Hematopoietic multipotent progenitor cell treated with erythropoietin and hydrocortisone succinate and interleukin-3 and kit ligand, for 8 days (in vitro differentiated cells): ENCODE measurements at regions not wholly inside any gene's neighbourhood (a gene's known extent, or its start where the extent isn't known, plus 50 kb on each side); places are given as distances from the start of the nearest gene placed in this dataset.
"Not testable (repeated sequence)": the region's sequence is repeated elsewhere in the genome, so short reads cannot be mapped to it uniquely, and the experiment has no call there.

ENCODE experiments used
- DNase-seq: peaks from one replicate; pipeline ENCODE4 v3.0.0-alpha.2; 2015

DNA sequence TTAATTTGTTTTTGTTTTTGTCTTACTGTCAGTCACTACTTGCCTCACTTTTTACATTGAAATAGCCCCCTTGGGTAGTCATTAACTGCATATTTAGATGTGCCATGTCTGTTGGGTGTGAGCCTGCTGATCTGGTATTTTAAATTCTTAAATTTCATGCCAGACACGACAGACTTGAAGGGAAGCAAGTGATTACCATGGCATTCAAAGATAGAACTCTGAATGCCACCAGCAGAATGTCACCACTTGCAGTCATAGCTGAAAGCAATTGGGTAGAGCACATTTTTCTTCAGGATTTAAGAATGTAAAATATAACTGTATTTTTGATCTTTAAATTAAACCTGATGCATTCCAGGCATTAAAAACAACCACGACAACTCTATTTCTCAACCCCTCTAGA lies 396.5 kb upstream of the ATP10A start:
- no peak for DNase-seq

DNA sequence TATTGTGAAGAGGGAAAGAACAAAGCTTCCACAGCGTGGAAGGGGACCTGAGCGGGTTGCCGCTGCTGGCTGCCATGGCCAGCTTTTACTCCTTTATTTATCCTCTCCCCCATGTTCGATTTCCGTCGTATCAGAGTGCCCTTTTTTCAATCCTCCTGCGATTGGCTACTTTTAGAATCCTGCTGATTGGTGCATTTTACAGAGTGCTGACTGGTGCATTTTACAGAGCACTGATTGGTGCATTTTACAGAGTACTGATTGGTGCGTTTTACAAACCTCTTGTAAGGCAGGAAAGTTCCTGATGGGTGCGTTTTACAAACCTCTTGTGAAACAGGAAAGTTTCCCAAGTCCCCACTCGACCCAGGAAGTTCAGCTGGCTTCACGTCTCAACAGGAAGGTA lies 381.7 kb upstream of the ATP10A start:
- not testable (repeated sequence) for DNase-seq

DNA sequence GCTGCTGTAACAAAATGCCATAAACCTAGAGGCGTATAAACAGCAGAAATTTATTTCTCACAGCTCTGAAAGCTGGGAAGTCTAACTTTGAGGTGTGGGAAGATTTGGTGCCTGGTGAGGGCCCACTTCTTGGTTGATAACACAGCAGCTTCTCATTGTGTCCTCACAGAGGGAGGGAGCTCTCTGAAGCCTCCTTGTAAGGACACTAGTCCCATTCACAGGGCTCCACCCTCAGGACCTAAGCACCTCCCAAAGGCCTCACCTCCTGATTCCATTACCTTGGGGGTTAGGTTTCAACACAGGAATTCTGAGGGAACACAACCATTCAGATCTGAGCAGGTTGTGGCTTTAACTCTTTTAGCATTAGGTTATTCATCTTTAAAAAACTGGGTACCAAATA lies 380.3 kb upstream of the ATP10A start:
- DNase-seq, result no peak

DNA sequence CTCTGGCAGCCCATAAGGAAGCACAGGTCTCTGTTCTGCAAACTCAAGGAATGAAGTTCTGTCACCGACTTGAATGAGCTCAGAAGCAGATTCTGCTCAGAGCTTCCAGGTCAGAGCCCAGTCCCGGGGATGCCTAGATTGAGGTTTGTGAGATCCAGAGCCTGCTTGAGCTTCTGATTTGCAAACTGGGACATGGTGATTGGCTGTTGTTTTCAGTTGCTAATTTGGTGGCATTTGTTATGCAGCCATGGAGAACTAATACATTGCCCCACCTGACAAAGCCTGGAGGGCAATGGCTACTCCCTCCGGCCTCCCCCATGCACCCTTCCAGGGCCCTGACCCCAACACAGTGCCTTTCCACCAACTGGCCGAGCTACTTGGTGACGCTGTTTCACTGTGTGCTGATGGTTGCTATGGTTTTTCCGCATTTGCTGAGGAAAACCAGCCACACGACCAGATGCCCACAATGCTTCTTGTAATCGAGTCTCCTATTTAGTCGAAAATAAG lies 379.5 kb upstream of the ATP10A start:
- no peak for DNase-seq

DNA sequence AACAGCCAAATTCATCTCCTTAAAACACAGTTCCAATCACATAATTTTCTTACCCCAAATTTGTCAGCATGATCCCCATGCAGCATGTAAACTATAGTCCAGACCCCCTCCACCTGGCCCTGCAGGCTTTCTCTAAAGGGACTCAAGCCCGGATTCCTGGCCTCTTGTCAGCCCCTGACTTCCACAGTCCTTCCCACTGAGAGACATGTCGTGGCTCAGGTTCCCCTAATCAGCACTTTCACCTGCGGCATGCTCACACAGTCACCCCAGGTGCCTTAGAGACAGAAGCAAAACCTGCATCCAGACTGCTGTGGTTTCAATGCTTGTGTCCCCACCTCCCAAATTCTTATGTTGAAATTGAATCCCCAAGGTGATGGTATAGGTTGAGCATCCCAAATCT lies 372.7 kb upstream of the ATP10A start:
- no peak for DNase-seq

DNA sequence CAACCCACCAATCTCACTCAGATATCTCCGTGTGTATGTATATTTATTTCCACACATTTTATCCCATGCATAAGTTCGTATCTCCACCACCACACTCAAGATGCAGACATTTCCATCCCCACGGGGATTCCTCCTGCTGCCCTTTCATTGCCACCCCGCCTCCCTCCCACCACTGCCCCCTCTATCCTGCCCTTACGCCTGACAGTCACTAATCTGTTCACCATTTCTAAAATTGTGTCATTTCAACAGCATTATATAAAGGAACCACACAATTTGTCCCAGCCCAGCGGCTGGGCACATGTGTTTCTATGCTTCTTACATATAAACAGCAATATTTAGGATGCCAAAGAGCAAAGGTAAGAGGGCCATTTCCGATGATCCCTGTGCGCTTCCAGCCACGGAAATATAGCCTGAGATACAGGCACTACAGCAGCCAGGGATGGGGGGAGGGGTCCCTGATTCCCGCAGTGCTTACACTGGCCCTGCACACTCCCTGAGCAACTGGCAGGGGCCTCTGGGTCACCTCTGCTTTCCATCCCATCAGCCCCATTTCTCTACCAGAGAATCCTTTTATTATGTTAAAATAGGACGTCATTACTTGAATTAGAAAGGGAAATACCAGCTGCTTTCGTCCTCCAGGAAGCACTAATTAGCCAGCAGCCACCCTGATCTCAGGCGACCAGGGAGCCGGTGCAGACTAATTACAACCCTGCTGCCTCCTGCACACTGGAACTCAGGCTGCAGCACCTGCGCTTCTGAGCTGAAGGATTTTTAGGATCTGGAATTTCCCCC lies 372.0 kb upstream of the ATP10A start:
- DNase-seq, result no peak

DNA sequence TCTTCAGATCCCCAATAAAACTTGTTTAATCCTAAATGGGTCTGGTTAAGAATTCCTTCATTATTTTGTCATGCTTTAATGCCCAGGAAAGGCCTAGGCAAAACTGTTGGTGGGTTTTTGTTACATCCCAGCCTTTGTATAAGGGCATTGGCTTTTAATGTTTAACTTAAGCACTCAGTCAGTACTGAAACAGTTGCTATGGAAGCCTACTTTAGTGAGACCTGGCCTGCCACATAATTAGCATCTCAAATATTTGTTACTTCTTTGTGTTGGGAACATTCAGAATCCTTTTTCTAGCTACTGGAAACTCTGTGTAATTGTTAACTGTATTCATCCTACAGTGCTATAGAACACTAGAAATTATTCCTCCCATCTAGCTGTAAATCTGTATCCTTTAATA lies 369.6 kb upstream of the ATP10A start:
- no peak for DNase-seq

DNA sequence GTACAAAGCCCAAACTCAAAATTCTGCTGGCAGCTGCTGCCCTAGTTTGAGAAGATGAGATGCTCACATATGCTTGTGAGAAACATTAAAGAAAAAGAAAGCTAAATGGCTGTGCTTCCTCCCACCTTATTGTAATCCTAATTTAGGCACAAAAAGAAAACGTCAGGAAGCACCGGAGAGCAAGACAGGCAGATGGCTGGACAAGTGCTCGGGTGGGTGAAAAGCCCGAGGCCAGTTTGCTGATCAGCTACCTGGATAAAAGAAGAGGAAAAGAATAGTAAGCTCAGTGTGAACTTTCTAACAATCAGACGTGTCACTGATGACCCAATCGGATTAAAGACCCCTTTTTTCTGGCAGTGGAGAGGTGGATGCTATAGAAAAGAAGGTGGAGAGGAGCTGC lies 368.0 kb upstream of the ATP10A start:
- DNase-seq, result no peak

DNA sequence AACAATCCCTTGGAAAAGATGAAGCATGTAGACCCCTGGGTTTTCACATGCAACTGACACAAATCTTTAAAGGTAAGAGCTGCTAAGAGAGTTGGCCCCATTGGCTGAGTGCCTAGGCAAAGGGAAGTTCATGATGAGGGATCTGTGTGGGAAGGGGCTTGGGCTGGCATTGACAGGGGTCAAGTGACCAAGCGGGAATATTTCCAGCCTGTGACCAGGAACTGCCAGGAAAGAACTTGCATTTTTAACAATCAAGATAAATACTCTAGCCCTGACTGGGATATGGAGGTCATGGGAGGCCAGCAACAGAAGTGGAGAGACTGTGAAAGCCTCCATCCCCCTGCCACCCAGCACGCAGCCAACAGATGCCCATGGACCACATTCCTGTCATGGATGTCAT lies 361.1 kb upstream of the ATP10A start:
- DNase-seq, result no peak

DNA sequence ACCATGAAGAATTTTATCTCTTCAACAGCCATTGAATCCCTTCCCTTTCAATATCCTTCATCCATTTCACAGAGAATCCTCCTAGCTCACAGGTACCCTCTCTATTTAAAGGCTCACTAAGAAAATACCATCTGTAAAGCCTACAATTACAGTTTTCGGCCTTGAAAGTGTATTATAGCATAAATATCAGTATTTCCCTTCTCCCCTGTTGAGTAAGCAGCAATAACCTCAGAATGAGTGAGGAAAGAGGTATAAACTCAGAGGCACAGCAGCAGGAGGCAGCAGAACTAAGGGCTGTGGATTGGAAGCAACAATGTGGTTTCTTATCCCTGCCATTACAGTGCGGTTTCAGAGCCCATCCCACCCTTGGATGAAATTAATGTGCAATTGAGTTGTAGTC lies 360.6 kb upstream of the ATP10A start:
- no peak for DNase-seq

DNA sequence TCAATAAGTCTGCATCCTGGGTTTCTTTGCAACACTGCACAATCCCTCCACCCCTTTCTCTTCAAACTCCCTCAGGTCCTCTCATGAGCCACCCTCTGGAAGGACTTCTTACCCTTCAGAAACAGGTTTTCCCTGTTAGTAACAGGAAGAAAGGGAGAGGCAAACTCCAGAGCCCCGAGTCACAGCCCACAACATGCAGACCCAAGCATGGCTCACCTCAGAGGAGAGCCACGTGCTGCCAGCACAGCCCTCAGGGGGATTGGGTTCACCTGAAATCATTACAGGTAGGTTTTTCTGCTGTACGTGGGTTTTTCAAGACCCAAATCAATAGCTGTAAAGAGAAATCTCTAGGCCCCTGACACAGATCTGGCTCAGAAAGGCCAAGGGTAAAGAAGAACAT lies 359.7 kb upstream of the ATP10A start:
- no peak for DNase-seq

DNA sequence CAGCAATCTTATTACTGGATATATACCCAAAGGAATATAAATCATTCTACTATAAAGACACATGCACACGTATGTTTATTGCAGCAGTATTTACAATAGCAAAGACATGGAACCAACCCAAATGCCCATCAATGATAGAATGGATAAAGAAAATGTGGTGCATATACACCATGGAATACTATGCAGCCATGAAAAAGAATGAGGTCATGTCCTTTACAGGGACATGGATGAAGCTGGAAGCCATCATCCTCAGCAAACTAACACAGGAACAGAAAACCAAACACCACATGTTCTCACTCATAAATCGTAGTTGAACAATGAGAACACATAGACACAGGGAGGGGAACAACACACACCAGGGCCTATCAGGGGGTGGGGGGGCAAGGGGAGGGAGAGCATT lies 353.9 kb upstream of the ATP10A start:
- DNase-seq, result not testable (repeated sequence)

DNA sequence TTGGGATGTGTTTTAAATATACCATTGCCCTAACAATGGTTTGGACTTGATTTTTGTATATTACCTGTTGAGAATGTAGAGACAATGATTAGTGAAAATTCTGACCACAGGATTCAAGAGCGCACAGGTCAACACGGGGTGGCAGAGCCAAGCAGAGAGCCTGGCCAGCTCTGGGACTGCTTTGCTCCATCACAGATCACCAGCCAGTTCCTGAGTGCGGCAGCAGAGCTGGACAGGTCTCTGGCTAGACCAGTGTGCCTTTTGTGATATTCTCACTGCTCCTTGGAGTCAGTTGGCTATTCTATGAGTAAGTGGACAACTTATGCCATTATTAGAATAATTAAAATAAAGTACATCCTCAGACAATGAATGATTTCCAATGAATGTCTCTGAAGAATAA lies 351.2 kb upstream of the ATP10A start:
- no peak for DNase-seq

DNA sequence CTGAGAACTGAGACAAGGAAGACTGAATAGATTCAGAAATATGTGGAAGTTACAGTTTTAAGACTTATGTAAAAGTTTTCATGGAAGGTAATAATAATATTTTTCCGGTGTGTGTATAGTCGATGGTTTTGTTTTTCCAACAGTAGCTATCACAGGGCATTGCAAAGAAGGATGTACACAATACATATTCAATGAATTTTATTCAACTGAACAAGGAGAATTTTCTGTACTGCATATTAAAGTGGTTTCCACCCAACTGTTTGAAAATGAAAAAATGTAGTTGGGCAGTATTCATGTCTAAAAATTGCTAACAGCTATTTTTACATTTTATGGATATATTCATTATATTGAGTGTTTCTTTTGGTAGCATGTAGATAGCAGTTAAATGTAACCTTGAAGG lies 350.3 kb upstream of the ATP10A start:
- DNase-seq, result no peak

DNA sequence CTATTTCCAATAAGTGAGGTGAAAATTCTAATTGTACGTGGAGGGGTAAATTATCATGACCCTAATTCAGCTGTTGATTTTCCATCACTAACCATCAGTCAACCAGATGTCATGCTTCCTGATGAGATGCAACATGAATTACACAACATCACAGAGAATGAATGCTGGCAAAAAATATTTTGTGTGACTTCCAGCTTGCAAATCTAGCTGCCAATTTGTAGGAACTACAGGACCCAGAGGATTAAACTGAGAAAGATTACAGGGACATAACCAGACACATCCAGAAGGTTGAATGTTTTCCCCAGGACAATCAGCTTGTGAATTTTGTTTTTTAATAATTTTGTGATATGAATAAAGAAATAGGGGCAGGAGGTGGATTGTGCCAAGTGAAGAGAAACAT lies 349.0 kb upstream of the ATP10A start:
- no peak for DNase-seq

DNA sequence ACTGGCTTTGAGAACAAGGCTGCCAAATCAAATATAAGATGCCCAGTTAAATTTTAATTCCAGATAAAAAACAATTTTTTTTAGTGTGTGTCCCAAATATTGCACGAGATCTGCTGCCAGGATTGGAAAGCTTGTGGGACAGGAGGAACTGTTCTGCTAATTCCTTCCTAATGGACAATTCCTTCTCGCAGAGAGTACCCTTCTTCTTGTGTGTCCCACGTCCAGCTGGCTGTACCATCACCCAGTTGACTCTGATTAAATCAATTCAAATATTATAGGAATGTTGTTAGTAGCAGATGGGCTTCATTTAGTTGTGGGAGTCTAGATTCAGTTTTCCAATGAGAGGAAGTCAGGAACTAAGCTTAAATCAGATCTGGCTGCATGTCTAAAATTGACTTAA lies 347.9 kb upstream of the ATP10A start:
- DNase-seq, result no peak

DNA sequence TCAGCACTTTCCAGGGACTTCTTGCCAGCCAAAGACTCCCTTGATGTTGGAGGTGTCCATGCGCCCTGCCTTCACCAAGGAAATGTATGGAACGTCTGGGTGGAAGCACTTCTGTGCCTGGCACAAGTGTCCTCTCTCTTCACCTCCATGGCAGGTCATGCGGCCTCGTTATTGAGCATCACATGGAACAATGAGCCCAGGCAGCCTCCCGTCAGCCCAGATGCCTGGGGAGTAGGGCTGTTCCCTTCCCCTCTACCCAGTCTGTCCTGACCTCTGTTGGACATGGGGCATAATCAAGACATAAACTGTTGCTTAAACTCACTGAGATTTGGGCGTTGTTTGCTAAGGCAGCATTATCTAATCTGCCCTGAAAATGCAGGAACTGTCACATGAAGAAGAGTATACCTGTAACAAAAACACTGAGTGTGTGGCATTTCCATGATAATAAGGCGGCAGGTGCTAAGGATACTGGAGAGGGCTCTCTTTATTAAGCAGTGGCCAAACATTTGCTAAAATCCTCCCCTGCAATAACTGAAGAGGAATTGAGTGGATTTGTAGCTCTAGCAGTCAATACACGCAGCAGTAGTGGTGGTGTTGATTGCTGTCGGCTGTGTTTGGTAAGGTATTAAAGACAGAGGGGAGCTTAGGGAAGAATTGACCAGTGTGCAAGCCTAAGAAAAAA lies 338.2 kb upstream of the ATP10A start:
- no peak for DNase-seq

DNA sequence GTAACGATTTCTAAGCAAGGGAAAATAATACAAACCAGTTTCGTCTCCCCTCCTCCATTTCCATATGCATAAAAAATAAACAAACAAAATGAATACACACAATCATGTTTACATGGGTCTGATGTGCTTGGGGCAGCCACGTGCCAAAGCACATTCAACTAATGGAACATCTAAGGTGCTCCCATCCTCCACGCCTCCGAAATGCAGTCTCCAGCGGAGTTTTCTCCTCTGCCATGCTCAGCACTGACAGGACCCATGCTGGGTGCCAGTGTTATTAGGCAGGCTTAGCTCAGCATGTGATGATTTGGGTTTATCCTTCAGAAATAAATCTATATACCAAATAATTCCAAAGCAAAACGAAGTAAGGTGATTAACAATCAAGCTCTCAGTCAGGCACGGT lies 337.3 kb upstream of the ATP10A start:
- DNase-seq, result no peak

DNA sequence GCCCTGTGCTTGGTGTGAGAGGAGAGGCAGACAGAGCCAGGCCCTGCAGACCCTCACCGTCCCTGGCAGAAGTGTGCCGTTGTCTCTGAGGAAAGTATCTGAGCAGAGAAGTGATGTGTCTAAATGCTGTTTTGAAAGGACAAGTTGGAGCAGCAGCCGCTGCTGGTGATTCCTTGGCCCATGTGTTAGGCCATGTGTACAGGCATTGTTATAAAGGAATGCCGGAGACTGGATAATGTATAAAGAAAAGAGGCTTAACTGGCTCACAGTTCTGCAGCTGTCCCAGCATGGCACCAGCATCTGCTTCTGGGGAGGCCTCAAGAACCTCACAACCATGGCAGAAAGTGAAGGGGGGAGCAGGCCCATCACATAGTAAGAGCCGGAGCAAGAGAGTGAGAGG lies 334.6 kb upstream of the ATP10A start:
- DNase-seq, result no peak

DNA sequence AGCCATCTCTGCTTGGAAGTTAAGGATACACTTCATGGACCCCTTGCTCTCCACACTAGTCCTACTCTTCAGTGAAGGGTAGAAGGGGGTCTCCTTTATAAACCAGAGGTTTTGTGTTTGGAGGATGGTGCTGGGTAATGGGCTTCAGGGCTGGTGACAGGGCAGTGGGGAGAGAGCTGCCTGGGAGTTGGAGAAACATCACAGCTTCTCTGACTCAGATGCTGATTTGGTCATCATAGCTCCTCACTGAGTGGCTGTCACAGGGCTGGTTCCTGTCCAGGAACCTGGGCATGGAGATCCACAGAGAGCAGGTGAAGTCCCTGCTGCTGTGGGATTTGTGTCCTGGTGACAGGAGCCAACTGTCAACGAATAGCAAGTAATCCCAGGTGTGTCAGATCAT lies 333.9 kb upstream of the ATP10A start:
- DNase-seq, result no peak

DNA sequence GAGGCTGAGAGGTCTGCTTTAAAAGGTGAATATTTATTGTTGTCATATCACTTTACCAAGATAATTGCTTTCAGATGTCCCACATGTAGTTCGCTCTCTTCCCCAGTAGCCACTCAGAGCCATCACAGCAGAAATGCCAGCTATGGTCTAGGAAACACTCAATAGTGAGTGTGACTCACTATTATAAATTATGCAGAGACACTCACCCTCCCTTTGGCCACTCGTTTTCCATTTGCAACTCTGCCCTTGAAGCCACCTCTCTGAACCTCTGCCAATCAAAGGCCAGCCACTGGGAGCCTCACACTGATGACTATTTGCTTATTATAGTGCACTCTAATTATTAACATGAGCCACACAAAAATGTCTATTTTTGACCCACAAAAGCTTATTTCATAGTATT lies 328.1 kb upstream of the ATP10A start:
- no peak for DNase-seq

DNA sequence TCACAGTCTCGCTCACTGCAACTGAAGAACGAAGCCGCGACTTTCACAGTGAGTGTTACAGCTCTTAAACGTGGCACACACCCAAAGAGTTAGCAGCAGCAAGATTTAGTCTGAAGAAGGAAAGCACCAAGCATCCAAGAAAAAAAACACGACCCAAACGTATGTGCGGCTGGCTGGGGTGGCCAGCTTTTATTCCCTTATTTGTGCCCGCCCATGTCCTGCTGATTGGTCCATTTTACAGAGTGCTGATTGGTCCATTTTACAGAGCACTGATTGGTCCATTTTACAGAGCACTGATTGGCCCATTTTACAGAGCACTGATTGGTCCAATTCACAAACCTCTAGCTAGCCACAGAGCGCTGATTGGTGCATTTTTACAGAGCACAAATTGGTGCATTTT lies 323.0 kb upstream of the ATP10A start:
- DNase-seq, result not testable (repeated sequence)

DNA sequence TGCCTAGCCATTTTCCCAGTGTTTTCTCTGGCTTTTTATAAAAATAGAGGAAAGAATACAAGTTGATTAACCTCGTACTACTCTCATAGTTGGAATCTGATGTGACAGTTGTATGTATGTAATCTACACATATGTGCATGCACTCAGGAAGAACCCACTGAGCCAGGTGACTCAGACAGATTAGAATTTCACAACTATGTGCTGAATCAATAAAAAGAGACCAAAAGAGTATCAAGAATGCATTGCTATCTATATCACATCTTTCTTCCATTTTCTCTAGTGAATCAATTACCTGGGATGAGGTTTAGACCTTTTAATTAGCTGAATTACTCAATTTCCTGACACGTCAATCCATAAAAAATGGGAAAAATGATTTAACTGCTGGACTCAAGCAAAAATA lies 319.3 kb upstream of the ATP10A start:
- DNase-seq, result no peak

DNA sequence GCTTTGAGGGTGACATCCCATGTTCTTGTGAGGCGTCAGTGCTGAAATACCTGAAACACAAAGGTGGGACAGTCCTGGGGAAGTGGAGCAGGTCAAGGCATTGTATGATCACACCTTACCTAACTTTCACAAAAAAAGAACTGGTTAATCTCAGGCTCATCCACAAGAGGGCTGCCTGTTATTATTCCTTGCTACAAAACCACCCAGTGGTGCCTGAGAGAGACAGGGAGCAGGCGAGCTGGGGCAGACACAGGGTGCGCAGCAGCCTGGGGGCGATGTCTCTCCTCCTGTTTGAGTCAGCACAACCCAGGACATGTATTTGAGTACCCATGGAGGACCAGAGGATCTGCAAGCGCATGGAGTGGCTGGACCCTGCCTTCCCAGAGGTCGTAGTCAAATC lies 316.8 kb upstream of the ATP10A start:
- no peak for DNase-seq
